BJ (cell line): ENCODE measurements at regions not wholly inside any gene's neighbourhood (a gene's known extent, or its start where the extent isn't known, plus 50 kb on each side); places are given as distances from the start of the nearest gene placed in this dataset.

ENCODE experiments used
- CTCF ChIA-PET: fragments of 350-600 bp; formaldehyde crosslinking; extraction: SDS; loops from one replicate; lab custom pipeline; 2021; ENCODE audit warnings: antibody characterized with exemption, inconsistent platforms; lab: Yijun Ruan, JAX
- POLR2A ChIA-PET: fragments of 300-600 bp; sonication (Branson Sonifier 250); formaldehyde crosslinking; extraction: SDS; loops from one replicate; lab custom pipeline; 2021; ENCODE audit warnings: antibody characterized with exemption; lab: Charles Lee
- DNase-seq: peaks from one replicate; pipeline ENCODE4 v3.0.0-alpha.2; 2011; ENCODE audit warnings: low read depth
- H3K27me3 ChIP-seq: 2 replicates; pipeline ENCODE4 v1.6.0; 2011; ENCODE audit warnings: low read length; ENCODE audit not compliant: control insufficient read depth, insufficient read depth
- H3K36me3 ChIP-seq: 2 replicates; pipeline ENCODE4 v1.5.1; 2011; ENCODE audit warnings: low read length; ENCODE audit not compliant: control insufficient read depth, insufficient read depth
- H3K4me3 ChIP-seq: 2 replicates; pipeline ENCODE4 v1.5.1; 2011; ENCODE audit warnings: low read depth, mild to moderate bottlenecking, control low read depth, low read length
- TF ChIP-seq, protein P1 (sequence below): IDR thresholded peaks from 2 replicates; pipeline ENCODE4 v1.5.1; 2011; ENCODE audit warnings: low read depth, mild to moderate bottlenecking, control low read depth, inconsistent platforms, low read length, moderate library complexity; ENCODE audit not compliant: insufficient read depth

GRCh38 chr2:56681659-56682396, 498.0 kb downstream of the CCDC85A start:
- Histone ChIP-seq H3K36me3 (no peaks in the 10 kb centered on the region), H3K4me3 (no peak overlapping the region), H3K27me3 (no peaks in the 10 kb centered on the region)
- DNase-seq = no peak
- POLR2A ChIA-PET = no interaction called here
- CTCF ChIA-PET = interaction anchor here (0.8 kb wide), 1 partner anchor 11 kb away, joined by 3 read pairs; no protein-coding TSS in a partner anchor
- TF ChIP-seq, protein P1, sequence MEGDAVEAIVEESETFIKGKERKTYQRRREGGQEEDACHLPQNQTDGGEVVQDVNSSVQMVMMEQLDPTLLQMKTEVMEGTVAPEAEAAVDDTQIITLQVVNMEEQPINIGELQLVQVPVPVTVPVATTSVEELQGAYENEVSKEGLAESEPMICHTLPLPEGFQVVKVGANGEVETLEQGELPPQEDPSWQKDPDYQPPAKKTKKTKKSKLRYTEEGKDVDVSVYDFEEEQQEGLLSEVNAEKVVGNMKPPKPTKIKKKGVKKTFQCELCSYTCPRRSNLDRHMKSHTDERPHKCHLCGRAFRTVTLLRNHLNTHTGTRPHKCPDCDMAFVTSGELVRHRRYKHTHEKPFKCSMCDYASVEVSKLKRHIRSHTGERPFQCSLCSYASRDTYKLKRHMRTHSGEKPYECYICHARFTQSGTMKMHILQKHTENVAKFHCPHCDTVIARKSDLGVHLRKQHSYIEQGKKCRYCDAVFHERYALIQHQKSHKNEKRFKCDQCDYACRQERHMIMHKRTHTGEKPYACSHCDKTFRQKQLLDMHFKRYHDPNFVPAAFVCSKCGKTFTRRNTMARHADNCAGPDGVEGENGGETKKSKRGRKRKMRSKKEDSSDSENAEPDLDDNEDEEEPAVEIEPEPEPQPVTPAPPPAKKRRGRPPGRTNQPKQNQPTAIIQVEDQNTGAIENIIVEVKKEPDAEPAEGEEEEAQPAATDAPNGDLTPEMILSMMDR = no peak

- H3K4me3 ChIP-seq = no peak overlapping the region
- ChIA-PET CTCF (interaction anchor here (0.8 kb wide), 1 partner anchor 11 kb away, joined by 3 read pairs; no protein-coding TSS in a partner anchor), POLR2A (no interaction called here)
- H3K36me3 ChIP-seq = no peaks in the 10 kb centered on the region
- no peaks in the 10 kb centered on the region for H3K27me3 ChIP-seq
- TF ChIP-seq, protein P1 = no peak
- no peak for DNase-seq
These were observed 498.6 kb downstream of the CCDC85A start for GRCh38 chr2:56682397-56682760.

DNA sequence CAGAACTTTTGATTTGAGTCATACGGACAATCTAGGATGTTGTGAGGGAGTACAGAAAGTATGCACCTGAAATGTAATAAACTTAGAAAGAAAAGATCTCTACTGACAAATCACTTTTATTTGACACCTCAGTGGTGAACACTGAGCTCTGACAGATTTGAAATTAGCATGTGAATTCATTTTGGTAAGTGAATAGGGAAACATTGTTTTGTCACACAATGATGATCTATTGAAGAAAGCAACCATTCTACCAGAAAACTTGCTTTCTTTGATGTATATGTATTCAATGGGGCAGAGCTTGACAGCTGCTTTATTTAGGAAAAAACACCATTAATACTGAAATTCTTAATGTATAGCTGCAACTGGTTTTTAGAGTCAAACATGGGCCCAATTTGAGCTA, 500.5 kb downstream of the CCDC85A start:
- ChIA-PET CTCF (no interaction called here), POLR2A (no interaction called here)

DNA sequence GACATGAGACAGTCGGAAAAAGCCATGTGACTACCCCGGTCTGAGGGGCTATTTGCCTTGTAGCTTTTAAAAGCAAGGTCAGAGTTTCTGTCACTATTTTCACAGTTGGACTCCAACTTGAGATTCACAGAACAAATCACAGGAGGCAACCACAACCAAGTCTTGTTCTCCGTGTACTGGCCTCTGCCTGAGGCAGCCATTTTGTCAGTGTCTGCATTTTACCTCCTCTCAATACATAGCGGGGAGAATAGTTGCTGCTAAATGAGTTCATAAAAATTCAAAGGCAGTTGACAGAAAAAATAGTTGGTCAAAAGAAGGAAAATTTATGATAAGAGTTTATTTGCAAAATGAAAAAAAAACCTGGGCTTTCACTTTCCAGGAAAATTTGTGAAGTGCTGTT, 501.4 kb downstream of the CCDC85A start:
- CTCF ChIA-PET = no interaction called here
- Histone ChIP-seq H3K27me3 (no peaks in the 10 kb centered on the region), H3K4me3 (no peak overlapping the region), H3K36me3 (no peaks in the 10 kb centered on the region)
- DNase-seq = no peak
- TF ChIP-seq, protein P1 = no peak
- POLR2A ChIA-PET = no interaction called here

More for the DNA sequence above, 500.5 kb downstream of the CCDC85A start:
- Histone ChIP-seq H3K36me3 (no peaks in the 10 kb centered on the region), H3K4me3 (no peak overlapping the region), H3K27me3 (no peaks in the 10 kb centered on the region)
- no peak for DNase-seq
- TF ChIP-seq, protein P1 = no peak

GRCh38 chr2:56687169-56687568, 503.4 kb downstream of the CCDC85A start:
- no peaks in the 10 kb centered on the region for H3K36me3 ChIP-seq
- TF ChIP-seq, protein P1 = no peak
- CTCF ChIA-PET = interaction anchor here (0.6 to 1.2 kb wide), 2 partner anchors 18 to 102 kb away, joined by 3 to 7 read pairs; no protein-coding TSS in a partner anchor
- DNase-seq = no peak
- H3K4me3 ChIP-seq = no peak overlapping the region
- POLR2A ChIA-PET = no interaction called here
- no peaks in the 10 kb centered on the region for H3K27me3 ChIP-seq
